ENCODE measurements at regions not wholly inside any gene's neighbourhood (a gene's known extent, or its start where the extent isn't known, plus 50 kb on each side); places are given as distances from the start of the nearest gene placed in this dataset.

DNA sequence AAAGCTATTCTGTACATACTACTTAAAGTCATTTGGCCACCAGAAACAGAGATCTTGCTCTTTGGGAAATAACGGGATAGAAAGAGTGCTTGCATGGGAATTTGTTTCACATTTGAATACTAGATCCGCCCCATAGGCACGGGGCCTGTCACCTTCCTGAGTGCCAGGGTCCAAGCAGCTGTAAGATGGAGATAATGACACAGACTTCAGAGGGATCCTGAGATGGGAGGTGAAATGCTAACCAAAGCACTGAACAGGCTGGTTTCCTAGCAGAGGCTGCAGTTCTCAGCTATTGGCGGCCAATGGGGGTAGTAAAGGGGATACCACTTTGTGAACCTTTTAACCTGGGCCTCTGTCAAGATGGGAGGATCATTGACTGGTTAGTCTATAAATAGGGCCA lies 225.4 kb downstream of the IRF8 start:
- DNase-seq: no peak

- no peak for DNase-seq
Measured at GRCh38 chr16:86126891-86127290, 227.9 kb downstream of the IRF8 start.

DNA sequence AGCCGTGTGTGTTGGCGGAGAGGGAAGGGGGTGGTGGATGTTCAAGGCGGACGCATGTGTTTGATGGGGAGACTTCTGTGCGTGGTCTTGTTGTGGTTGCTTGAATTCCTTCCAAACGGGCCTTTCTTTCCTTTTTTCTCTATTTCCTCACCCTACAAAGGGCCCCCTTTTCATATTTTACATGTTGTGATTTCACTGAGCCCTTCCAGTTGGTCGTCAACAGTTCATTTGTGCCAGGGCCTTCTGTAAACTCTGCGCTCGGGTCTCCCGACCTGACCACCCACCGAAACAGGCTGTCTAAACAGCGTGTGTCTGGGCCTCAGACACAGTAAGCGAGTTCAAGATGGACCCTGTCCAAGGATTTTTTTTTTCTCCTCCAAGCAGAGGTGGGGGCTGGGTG lies 228.4 kb downstream of the IRF8 start:
- no peak for DNase-seq

- no peak for DNase-seq
Measured at GRCh38 chr16:86128246-86128645, 229.3 kb downstream of the IRF8 start.

GRCh38 chr16:86129541-86129940 lies 230.6 kb downstream of the IRF8 start:
- DNase-seq: no peak

DNA sequence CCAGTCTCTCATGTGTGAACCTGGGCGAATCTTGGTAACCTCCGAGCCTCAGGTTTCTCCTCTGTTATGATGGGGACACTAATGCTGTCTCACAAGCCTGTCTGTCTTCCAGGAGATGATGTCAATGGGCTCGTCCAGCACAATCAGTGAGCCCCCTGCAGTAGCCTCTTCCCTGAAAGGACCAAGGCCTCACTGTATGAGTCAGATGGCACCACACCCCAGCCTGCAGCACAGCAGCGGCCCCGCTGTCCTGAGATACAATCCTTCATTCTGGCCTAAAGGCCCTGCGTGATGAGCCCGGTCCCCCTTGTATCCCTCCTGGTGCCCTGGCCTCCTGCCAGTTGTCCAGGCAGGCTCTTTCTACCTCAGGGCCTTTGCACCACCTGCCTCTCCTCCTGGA lies 234.4 kb downstream of the IRF8 start:
- DNase-seq: no peak

DNA sequence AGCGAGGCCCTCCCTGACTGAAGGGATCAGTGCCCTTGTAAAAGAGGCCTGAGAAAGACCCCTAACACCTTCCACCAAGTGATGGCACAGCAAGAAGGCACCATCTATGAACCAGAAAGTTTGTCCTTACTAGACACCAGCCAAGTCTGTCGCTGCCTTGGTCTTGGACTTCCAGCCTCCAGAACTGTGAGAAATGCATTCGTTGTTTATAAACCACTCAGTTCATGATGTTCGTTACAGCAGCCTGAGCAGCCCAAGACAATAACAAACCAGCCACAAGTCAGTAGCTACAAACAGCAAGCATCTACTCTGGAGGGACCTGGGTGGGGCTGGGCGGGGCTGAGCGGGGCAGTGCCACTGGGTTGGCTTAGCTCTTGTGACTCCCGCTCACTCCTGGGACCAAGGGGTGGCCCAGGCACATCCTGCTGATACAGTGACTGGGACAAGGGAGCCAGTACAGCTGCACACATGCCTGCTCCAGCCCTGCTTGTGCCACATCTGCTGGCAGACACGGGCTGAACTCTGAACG lies 234.9 kb downstream of the IRF8 start:
- DNase-seq: no peak

DNA sequence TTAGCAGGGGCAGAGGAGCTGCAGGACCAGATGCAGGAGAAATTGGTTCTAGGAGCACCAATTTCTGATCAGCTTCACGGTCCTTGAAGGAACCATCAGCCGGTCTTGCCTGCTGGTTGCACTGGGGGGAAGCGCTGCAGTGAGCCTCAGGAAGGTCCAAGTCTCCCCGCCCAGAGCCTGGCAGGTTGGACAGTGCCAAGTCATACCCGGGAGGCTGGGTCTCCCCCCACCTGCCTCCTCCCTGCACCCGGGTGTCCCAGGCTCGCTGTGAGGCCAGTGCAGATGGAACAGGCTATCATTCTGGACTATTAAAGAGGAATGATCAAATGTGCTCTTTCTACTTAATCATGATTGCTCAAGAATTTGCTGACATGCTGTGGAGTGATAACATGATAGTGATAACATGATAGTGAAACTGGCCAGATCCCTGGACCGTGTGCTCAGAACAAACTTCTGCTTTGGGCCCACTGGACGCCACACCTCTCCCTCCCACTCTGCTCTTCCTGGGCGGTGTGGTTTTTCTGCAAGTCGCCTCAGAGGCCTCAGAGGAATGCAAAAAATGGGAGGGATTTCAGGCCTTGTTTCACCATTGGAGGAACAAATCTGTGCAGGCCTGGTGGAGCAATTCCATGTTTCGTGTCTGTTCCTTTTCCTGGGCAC lies 236.0 kb downstream of the IRF8 start:
- no peak for DNase-seq

DNA sequence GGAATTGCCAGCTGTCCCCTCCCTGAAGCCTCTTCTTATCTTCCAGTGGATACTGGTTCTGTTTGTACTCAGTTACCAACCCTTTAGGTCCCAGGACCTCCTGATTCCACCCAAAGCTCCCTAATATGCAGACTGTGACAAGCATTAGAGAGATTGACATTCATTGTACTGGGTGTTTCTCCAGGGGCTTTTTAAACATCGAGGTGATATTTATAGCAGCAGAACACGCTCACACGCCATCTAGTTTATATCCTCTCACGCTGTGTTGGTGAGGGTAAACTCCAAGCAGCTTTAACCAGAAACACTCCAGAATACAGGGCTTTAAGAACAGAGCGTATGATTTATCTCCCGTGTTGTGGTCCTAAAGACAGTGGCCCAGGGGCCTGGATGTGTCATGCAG lies 238.4 kb downstream of the IRF8 start:
- no peak for DNase-seq

- no peak for DNase-seq
Measured at GRCh38 chr16:86138121-86139085, 239.4 kb downstream of the IRF8 start.

DNA sequence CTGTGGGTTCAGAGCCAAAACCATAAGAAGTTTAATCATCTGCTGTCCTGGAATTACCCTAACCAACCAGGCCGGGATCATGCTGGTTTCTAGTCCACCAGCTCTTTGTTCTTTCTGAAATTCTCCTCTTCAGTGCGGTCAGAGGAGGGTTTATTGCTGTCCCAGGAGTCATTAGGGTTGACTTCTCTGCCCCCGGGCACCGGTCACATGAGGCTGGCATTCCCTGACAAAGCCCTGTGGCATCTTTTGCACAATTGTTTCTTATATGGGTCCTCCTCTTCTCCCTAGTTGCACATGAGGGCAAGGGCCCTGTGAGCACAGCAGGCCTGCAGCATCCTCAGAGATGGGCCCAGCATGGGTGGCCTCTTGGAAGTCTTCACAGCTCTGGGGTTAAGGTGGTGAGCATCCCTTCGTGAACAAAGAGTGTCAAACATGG lies 243.9 kb downstream of the IRF8 start:
- no peak for DNase-seq

DNA sequence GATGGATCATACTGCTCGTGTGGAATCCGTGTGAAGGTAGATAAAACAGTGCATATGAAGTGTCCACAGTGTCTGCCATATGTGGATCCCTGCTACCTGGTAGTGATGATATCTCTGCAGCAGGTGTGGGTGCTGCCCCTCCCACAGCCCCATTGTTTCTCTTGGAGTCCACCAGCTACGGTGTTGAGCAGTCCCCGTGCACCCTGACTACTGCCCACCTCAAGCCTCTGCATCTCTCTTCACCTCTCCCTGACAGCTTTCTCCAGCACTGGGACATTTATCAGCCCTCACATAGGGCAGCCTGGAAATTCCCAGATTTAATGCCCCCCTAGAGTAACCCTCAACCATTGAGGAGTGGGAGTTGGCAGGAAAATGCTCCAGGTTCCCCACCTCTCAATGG lies 244.7 kb downstream of the IRF8 start:
- no peak for DNase-seq

- no peak for DNase-seq
Measured at GRCh38 chr16:86145669-86146068, 246.7 kb downstream of the IRF8 start.

- DNase-seq: no peak
Measured at GRCh38 chr16:86150641-86151238, 251.8 kb downstream of the IRF8 start.

DNA sequence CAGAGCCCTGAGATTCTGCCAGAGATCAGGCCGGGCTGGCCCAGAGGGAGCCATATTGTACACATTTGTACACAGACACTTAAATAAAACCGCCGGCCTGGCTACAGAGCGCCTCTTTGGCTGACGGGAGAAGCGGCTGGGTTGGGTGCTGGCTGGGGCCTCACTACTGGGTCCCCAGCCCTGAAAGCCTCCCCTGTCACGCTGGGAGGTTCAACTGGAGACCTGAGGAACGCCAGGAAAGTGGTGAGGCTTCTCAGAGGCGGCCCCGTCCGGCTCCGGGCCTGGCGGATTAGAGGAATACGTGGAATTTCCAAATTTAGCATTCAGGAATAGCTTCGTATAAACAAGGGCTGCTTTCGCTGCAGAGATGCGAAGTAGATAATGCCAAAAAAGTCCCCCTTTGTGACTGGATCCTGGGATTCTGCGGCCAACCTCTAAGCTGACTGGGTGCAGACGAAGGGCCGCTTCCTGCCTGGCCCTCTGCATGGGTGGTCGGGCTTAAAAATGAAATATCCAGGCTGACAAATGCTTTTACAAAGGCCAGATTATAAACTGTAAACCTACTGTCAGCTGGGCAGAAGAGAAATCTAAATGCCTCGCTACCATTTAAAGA lies 252.4 kb downstream of the IRF8 start:
- DNase-seq: no peak

DNA sequence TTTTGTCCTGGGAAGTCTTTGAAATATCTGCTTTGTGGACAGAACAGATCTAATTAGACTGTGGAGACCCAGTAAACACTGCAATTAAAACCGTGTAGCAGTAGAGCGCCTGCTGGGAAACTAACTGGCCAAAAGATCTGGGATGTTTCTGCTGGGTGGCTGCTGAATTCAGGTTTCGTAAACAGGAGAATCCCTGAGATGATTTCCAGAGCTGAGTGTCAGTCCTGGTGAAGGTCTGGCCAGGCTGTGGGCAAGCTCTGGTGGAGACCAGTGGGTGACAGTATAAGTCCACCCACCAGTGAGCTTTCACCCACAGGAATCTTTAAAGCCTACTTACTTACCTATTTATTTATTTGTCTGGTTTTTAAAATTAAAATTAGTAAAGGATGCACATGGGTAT lies 257.2 kb downstream of the IRF8 start:
- DNase-seq: no peak

DNA sequence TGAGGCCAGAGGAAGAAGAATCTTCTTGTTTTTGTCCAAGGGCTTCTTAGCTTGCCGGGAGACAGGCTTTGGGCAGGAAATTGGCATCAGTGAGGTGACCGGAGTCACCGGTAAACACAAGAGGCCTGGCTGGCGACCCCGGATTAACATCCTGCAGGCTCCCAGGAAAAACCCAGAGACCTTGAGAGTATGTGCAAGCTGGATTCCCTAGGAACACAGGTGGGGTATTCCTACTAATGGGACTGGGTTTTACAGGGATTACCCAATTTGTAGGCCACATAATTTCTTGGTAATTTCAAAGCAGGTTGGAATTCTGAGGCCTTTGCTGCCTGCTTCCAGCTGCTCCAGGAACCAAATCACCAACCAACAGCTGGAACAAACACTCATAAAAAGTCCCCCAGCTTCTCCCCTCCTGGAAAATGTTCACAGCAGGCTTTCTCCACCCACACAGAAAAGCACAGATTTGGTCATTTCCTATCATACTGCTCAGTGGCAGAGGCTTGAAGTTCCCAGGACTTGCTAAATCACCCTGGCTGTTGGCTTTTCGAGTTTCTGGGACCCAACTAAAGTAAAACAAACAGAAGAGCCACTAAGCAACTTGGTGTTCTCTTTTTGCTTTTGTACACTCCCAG lies 258.8 kb downstream of the IRF8 start:
- no peak for DNase-seq

DNA sequence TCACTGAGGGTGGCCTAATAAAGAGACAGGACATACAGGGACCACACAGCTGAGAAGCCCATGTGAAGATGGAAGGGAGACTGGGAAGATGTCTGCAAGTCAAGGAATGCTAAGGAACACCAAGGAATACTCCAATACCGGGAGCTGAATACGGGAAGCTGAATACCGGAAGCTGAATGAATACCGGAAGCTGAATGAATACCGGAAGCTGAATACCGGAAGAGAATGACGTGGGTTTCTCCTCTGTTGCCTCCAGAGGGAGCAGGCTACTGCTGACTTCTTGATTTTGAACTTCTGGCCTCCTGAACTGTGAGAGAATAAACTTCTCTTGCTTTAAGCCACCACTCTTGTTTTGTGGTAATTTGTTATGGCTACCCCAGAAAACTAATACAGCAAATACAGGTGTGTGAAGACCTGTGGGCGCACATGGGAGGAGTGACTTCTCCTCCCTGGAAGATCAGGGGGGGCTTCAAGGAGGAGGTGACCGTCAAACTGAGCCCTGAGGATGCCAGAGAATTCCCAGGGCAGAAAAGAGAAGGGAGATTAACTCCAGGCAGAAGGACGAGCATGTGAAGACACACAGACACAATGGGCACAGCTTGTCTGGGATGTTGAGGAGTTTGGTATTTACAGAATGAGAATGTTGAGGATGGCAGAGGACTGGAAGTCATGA lies 259.9 kb downstream of the IRF8 start:
- no peak for DNase-seq

DNA sequence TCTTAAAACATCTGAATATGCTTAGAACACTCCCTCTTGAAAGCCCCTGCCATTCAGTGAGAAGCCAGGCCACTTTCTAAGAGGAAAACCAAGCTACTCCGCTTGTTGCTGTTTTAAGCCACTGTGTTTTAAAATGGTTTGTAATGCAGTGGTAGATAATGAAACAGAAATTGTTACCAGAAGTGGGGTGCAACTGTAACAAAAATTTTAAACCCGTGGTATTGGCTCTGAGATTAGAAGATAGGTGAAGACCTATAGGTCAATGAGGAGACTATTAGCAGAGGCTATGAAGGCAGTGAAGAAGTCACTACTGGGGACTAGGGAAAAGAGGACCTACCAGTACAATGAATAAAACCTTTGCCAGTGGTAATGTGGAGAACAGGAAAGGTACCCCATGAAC lies 266.5 kb downstream of the IRF8 start:
- DNase-seq: no peak

- no peak for DNase-seq
Measured at GRCh38 chr16:86166414-86166813, 267.5 kb downstream of the IRF8 start.

DNA sequence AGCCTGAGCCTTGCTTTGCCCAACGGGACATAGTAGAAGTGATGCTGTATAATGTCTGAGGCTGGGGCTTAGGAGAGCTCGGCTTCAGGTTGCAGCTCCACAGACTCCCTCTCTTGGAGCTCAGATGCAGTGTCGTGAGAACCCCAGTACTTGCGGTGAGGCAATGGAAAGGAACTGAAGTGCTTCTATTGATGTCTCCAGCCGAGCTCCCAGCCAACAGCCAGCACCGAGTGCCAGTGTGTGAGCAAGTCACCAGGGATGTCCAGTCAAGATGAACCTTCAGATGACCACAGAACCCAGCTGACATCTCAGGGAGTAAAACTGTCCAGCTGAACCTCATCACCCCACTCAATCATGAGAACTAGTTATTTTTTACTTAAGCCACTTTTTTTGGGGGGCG lies 268.1 kb downstream of the IRF8 start:
- no peak for DNase-seq

GRCh38 chr16:86170720-86171119 lies 271.8 kb downstream of the IRF8 start:
- DNase-seq: no peak
